ENCODE measurements at regions not wholly inside any gene's neighbourhood (a gene's known extent, or its start where the extent isn't known, plus 50 kb on each side); places are given as distances from the start of the nearest gene placed in this dataset.

GRCh38 chr3:194956697-194957396, 271.2 kb downstream of the FAM43A start:
- no peak for TF ChIP-seq POLR2AphosphoS5 (IDR thresholded peaks at IDR 0.05)
- TF ChIP-seq, protein P1, sequence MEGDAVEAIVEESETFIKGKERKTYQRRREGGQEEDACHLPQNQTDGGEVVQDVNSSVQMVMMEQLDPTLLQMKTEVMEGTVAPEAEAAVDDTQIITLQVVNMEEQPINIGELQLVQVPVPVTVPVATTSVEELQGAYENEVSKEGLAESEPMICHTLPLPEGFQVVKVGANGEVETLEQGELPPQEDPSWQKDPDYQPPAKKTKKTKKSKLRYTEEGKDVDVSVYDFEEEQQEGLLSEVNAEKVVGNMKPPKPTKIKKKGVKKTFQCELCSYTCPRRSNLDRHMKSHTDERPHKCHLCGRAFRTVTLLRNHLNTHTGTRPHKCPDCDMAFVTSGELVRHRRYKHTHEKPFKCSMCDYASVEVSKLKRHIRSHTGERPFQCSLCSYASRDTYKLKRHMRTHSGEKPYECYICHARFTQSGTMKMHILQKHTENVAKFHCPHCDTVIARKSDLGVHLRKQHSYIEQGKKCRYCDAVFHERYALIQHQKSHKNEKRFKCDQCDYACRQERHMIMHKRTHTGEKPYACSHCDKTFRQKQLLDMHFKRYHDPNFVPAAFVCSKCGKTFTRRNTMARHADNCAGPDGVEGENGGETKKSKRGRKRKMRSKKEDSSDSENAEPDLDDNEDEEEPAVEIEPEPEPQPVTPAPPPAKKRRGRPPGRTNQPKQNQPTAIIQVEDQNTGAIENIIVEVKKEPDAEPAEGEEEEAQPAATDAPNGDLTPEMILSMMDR (IDR thresholded peaks at IDR 0.05), result no peak
- no peak for TF ChIP-seq POLR2A (IDR thresholded peaks at IDR 0.05)

Measured in prostate gland (tissue), 2 donors.